Retina (tissue), 1 donor: ENCODE measurements at regions not wholly inside any gene's neighbourhood (a gene's known extent, or its start where the extent isn't known, plus 50 kb on each side); places are given as distances from the start of the nearest gene placed in this dataset.

Experiments
- DNase-seq: peaks from one replicate; pipeline ENCODE4 v3.0.0-alpha.2; 2016

- no peak for DNase-seq
Observed at GRCh38 chr3:30372837-30373236, 233.6 kb upstream of the TGFBR2 start.

DNA sequence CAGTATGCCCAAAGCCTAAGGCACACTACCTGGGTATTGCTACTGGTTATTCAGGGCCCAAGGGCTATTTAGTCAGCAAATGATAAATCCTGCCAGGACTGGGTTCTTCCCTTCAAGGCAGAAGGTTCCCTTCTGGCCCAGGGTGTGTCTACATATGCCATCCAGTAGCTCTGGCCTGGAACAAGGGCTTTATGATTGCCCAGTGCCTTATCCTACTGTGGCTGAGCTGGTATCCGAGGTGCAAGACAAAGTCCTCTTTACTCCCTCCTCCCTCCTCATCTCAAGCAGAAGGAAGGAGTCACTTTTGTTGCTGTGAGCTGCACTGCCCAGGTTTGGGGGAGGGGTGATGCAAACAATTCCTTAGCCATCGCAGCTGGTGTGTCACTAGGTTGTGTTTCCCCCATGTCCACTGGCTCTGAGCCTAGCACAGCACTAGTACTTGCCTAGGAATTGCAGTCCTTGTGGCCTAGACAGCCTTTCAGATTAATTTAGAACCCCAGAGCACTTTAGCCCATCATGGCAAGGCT lies 221.8 kb upstream of the TGFBR2 start:
- DNase-seq = no peak

DNA sequence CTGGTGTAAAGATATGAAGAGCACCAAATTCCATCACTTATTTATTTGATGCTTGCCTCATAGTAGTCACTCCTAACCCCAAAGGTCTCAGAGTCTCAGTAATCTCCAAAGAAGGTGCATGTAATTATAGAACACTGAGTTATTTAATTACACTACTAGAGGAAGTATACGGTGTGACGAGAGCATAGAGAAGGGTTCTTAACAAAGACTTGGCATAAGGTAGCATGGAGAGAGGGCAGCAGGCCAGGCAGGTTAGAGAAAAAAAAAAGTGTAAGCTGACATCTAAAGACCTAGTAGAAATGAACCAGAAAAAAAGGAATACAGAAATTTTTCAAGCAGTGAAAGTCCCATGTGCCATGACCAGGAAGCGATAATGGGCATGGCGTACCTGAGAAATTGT lies 213.3 kb upstream of the TGFBR2 start:
- no peak for DNase-seq

DNA sequence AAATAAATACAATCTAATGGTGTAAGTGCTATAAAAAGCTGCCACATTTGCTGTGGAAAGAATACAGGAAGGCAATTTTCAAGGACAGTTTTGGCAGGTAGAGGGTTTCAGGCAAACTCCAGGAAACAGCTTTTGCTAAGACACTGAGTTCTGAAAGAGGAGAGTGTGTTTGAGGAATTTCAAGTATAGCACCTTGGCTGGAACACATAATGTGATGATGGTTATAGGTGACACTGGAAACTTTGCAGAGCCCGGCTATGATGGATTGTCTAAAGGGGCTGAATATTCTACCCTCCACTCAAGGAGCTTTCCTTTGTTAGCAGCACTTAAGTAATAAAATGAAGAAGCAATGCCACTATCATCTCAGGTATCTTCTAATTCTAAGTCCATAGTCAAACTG lies 209.4 kb upstream of the TGFBR2 start:
- no peak for DNase-seq

- DNase-seq = no peak
Observed at GRCh38 chr3:30399394-30400181, 206.8 kb upstream of the TGFBR2 start.

DNA sequence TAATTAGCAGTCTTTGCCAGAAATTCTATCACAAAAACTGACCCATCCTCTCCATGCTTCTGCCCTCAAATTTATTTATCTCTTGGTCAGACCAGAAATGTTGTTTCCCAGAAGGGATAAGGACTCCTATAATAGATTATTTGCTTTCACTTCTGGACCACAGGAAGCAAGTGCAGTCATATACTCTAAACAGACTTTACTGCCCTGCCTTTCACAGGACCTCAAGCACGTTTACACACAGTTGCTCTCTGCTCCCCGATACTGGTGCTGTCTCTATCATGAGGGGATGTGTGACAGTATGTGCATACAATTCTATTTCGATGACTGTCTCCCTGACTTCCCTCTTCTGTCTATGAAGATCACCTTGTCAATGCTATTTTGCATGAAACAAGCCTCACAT lies 205.5 kb upstream of the TGFBR2 start:
- no peak for DNase-seq

DNA sequence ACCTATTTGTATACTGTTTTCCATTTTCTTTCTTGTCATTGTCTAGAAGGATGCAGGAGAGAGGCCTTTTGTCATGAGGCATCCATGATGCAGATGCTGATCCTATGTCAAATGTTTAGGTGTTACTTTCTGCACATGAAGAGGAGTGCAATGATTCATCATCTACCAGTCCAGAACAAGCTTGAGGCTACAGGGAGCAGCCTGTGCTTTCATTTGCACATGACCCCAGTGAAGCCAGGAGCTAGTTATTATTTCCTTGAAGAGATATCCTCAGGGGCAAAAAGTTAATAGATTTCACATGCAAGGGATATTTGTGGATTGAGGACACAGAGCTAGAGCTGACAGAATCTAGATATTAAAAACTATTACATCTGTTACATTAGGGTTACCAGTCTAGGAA lies 204.4 kb upstream of the TGFBR2 start:
- DNase-seq = no peak

GRCh38 chr3:30407651-30408050 lies 198.8 kb upstream of the TGFBR2 start:
- no peak for DNase-seq

DNA sequence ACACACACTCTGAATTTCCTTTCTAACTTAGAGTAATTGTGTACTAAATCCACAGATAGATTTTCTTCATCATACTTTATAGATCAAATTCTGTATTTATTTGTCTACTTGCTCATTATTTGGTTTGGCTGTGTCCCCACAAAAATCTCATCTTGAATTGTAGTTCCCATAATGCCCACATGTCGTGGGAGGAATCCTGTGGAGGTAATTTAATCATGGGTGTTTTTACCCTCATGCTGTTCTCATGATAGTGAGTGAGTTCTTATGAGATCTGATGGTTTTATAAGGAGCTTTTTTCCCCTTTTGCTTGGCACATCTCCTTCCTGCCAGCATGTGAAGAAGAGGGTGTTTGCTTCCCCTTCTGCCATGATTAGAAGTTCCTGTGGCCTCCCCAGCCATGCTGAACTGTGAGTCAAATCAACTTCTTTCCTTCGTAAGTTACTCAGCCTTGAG lies 198.3 kb upstream of the TGFBR2 start:
- no peak for DNase-seq

DNA sequence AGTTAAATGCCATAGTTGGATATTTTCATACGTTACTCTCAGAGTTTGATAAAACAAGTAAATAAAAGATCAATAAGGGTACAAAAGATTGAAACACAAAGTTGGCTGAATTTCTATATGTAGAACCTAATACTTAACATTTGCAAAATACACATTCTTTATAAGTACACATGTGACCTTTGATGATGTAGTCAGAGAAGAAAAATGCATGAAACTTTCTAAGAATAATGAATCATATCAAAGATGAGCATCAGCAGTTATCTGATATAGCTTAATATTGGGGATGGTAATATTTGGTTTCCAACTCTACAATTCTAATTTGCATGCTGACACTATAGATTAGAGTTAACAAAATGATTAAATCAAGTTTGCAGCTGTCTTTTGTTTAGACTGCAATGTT lies 188.0 kb upstream of the TGFBR2 start:
- no peak for DNase-seq

- no peak for DNase-seq
Observed at GRCh38 chr3:30421266-30421665, 185.1 kb upstream of the TGFBR2 start.

GRCh38 chr3:30426293-30426993 lies 180.0 kb upstream of the TGFBR2 start:
- DNase-seq = no peak

GRCh38 chr3:30428251-30428650 lies 178.2 kb upstream of the TGFBR2 start:
- DNase-seq = no peak

- no peak for DNase-seq
Observed at GRCh38 chr3:30435861-30436331, 170.5 kb upstream of the TGFBR2 start.

DNA sequence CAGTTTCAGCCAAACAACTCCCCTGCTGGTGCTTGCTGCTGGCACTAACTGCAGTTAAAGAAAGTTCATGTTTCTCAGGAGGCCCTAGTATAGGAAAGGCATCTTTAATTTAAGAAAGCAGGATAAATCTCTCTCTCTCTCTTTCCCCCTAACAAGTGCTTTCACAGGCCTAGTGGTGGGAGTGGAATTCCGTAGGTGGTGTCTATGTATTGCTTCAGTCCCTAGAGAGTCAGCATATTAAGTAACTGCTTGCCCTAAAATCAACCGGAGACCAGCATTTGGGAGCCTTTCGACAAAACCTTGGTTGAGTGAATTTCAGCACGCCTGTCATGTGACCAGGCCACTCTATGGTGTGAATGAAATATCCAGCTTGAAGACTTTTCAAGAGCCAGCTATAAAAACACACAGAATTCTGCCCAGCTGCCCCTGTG lies 169.2 kb upstream of the TGFBR2 start:
- DNase-seq = no peak

- no peak for DNase-seq
Observed at GRCh38 chr3:30438126-30438525, 168.3 kb upstream of the TGFBR2 start.

DNA sequence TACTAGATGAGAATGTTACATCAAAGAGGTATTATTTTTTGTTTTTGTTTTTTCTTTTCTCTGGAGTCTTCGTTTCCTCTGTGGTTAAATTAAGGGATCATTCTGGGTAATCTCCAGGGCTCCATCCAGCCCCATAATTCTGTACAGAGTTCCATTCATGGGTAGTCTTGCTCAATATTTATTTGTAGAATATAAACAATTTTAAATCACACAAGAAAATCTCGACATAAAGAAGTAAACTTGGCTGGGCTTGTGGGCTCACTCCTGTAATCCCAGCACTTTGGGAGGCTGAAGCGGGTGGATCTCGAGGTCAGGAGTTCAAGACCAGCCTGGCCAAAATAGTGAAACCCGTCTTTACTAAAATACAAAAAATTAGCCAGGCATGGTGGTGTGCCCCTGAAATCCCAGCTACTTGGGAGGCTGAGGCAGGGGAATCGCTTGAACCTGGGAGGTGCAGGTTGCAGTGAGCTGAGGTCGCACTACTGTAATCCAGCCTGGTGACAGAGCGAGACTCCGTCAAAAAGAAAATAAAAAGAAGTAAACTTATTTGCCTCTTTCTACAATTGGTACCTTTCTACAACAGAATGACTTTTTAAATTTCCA lies 166.8 kb upstream of the TGFBR2 start:
- DNase-seq = no peak

DNA sequence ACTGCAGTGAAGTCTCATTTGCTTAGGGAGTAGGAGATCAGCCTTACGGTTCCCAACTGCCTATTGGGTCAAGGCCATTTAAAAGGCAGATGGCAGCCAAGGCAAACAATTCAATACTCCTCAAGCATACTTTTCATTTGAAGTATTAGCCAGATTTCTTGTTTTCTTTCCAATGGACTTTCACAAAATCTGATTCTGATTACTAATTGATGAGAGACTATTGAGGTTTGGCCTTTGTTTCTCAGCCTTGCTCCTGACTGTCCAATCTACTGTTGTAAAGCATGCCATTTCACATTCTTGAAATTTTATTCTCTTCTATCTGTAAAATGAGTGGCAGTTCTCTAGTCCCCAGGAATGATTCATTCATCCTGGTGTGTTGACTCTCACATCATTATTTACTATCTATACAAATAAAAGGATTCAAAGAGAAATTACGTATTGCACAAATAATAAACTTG lies 166.2 kb upstream of the TGFBR2 start:
- DNase-seq = no peak

DNA sequence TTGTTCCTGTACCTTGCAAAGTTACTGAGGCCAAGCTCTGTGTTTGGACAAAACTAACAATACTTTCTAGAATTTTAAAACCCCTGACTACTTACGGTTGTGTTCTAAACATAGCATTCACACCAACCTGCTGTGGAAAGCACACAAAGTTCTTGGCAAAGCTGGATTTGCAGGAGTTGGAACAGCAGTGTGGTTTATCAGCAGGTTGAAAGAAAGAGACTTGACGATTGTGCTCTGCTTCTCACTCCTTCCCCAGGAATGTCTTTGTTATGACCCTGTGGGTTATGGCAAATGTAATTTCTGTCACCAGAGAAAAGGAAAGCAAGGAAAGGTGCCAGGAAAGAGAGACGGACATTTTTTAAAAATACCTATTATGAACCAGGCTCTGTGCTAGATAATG lies 165.5 kb upstream of the TGFBR2 start:
- no peak for DNase-seq

DNA sequence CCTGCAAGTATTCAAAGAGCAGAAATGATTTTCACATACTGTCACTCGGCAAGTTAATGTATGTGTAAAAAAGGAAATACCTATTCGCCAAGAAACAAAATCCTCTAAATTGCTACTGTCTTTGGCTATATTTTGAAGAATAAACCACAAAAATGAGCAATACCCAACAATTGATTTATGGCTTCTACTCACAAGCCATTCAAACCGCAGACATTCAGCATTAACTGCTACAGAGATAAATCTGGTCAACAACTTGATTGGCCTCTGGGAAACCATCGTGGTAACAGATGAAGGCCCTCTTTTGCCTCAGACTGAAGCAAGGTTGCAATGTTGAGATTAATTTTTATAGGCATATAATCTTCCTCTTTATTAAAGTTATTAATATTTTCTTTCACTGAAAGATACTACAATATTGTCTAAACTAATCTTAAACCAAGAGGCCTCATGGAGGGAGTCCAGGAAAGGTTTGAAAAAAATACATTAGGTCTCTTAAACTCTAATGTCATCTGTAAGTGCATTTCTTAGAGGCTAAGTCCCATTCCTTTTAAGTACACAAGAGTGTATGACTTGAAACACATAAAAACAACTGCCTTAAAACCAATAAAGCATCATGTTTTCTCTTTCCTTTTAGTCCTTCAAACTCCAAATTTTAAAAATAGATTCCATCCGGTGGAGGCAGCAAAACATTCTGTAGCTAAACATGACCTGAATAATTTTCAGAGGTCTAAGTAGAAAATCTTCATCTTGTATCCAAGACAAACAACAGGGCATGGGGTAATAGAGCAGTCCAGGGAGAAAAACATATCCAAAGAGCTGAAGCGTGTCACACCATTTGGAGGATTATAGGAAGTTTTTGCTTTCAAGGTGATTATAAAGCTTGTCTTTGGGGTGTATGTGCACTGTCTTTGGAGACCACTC lies 162.4 kb upstream of the TGFBR2 start:
- no peak for DNase-seq

GRCh38 chr3:30448450-30449289 lies 157.7 kb upstream of the TGFBR2 start:
- no peak for DNase-seq

- no peak for DNase-seq
Observed at GRCh38 chr3:30449290-30449632, 157.1 kb upstream of the TGFBR2 start.
